Stimulated activated naive CD4-positive, alpha-beta T cell (primary cell): ENCODE measurements at regions not wholly inside any gene's neighbourhood (a gene's known extent, or its start where the extent isn't known, plus 50 kb on each side); places are given as distances from the start of the nearest gene placed in this dataset.

Experiments used
- DNase-seq, 6 experiments: peaks; one replicate each; lab custom pipeline; 2025; lab: John Stamatoyannopoulos, UW

- DNase-seq, result no peak
Measured at GRCh38 chr3:10555263-10555662, 49.9 kb upstream of the ATP2B2 start.

- DNase-seq, result no peak
Measured at GRCh38 chr3:10556312-10556711, 50.9 kb upstream of the ATP2B2 start.

GRCh38 chr3:10557250-10557649 is 51.9 kb upstream of the ATP2B2 start:
- no peak for DNase-seq

- DNase-seq, result no peak
Measured at GRCh38 chr3:10557781-10558373, 52.5 kb upstream of the ATP2B2 start.

GRCh38 chr3:10558736-10559135 is 53.4 kb upstream of the ATP2B2 start:
- no peak for DNase-seq

- no peak for DNase-seq
Measured at GRCh38 chr3:10560060-10560861, 54.9 kb upstream of the ATP2B2 start.

- DNase-seq, result no peak
Measured at GRCh38 chr3:10561162-10561945, 56.0 kb upstream of the ATP2B2 start.

GRCh38 chr3:10561946-10562560 is 56.7 kb upstream of the ATP2B2 start:
- DNase-seq, result no peak

- DNase-seq, result no peak
Measured at GRCh38 chr3:10563396-10563795, 58.0 kb upstream of the ATP2B2 start.

GRCh38 chr3:10565814-10566213 is 60.4 kb upstream of the ATP2B2 start:
- no peak for DNase-seq

GRCh38 chr3:10566451-10566850 is 61.1 kb upstream of the ATP2B2 start:
- no peak for DNase-seq

GRCh38 chr3:10568549-10568948 is 63.2 kb upstream of the ATP2B2 start:
- no peak for DNase-seq

GRCh38 chr3:10570196-10570946 is 65.0 kb upstream of the ATP2B2 start:
- DNase-seq, result no peak

- DNase-seq, result no peak
Measured at GRCh38 chr3:10574101-10574620, 68.8 kb upstream of the ATP2B2 start.

GRCh38 chr3:10575601-10576160 is 70.3 kb upstream of the ATP2B2 start:
- no peak for DNase-seq

GRCh38 chr3:10577486-10577885 is 72.1 kb upstream of the ATP2B2 start:
- no peak for DNase-seq

- no peak for DNase-seq
Measured at GRCh38 chr3:10580426-10580825, 75.0 kb upstream of the ATP2B2 start.

- no peak for DNase-seq
Measured at GRCh38 chr3:10581251-10581650, 75.9 kb upstream of the ATP2B2 start.

GRCh38 chr3:10581716-10582115 is 76.3 kb upstream of the ATP2B2 start:
- DNase-seq, result no peak

GRCh38 chr3:10582733-10583132 is 77.3 kb upstream of the ATP2B2 start:
- DNase-seq, result no peak
